Heart right ventricle (tissue), 16 donors: ENCODE measurements at regions not wholly inside any gene's neighbourhood (a gene's known extent, or its start where the extent isn't known, plus 50 kb on each side); places are given as distances from the start of the nearest gene placed in this dataset.

Experiments
- ATAC-seq, 8 donors: fragments of 200-7000 bp; cut with Tn5 transposase; one replicate each; pipeline ENCODE4 v1.9.1; 2020; ENCODE audit warnings: mild to moderate bottlenecking in 8 of 8, moderate library complexity in 8 of 8, moderate number of reproducible peaks in 1 of 8
- DNase-seq, 2 donors: peaks; one replicate each; pipeline ENCODE4 v3.0.0-alpha.2; 2020
- H3K27ac ChIP-seq, 10 donors: fragments of 200-600 bp; sonication (generic) in 2 of 10; one replicate each; pipeline versions ENCODE4 v1.5.0 to v1.8.0; 2020 to 2022; ENCODE audit warnings: mild to moderate bottlenecking in 3 of 10
- H3K27me3 ChIP-seq, 7 donors: fragments of 200-600 bp; one replicate each; pipeline ENCODE4 v1.8.0; 2021 to 2022; ENCODE audit warnings: mild to moderate bottlenecking in 2 of 7
- H3K36me3 ChIP-seq, 9 donors: fragments of 200-600 bp; sonication (generic) in 1 of 9; one replicate each; pipeline versions ENCODE4 v1.5.0 to v1.8.0; 2020 to 2022; ENCODE audit warnings: mild to moderate bottlenecking in 2 of 9
- H3K4me1 ChIP-seq, 9 donors: fragments of 200-600 bp; sonication (generic) in 1 of 9; one replicate each; pipeline versions ENCODE4 v1.5.0 to v1.8.0; 2020 to 2022; ENCODE audit warnings: mild to moderate bottlenecking in 4 of 9
- H3K4me3 ChIP-seq, 10 donors: fragments of 200-600 bp; sonication (generic) in 2 of 10; one replicate each; pipeline versions ENCODE4 v1.5.0 to v1.8.0; 2020 to 2022; ENCODE audit warnings: mild to moderate bottlenecking in 7 of 10, moderate library complexity in 2 of 10
- H3K9me3 ChIP-seq, 11 donors: fragments of 200-600 bp in 10 of 11; sonication (generic) in 2 of 11; one replicate each; pipeline versions ENCODE4 v1.5.0 to v1.8.0; 2013 to 2022; ENCODE audit warnings: mild to moderate bottlenecking in 2 of 11, control low read depth in 1 of 11, moderate library complexity in 1 of 11
- CTCF ChIP-seq, 9 donors: fragments of 200-600 bp; sonication (generic) in 2 of 9; IDR thresholded peaks; one replicate each; pipeline versions ENCODE4 v1.5.0 to v1.8.0; 2021 to 2022; ENCODE audit warnings: antibody characterized with exemption in 9 of 9, mild to moderate bottlenecking in 5 of 9, moderate library complexity in 1 of 9
- WGBS, 2 donors: extraction: QIAGEN DNeasy Blood & Tissue Kit; methylation state at CpG; one replicate each; pipeline ENCODE4 v1.1.7; 2013; ENCODE audit warnings: inconsistent platforms in 1 of 2; 5-methylcytosine and 5-hydroxymethylcytosine counted together
- intact Hi-C, 10 donors: fragments of 100-400 bp; cut with DNase I; formaldehyde crosslinking; loops; one replicate each; pipeline versions ENCODE4 v1.11.1 to v1.14.2; 2022
- donor health status: Arrhythmogenic right ventricular cardiomyopathy.
- donor health status: ischemic (EF 13 %, LVEDD 7.1; RV severe dilation, severe dysfunction).
- donor health status: healthy with polysubstance abuse.
- donor health status: DM: no; HTN: yes; CAD: no.
- donor health status: DM: no; HTN: no; CAD: no.
- donor health status: ischemic (EF 25% LVEDD 6.9; RV normal size, moderate dysfunction).
- donor health status: ischemic (EF 25% LVEDD 5.7; RV mildly dilated, moderate dysfunction).
- donor health status: healthy.
- donor health status: DM: yes; HTN: yes; CAD: no.
- donor health status: Ischemic cardiomyopathy.
- donor health status: ischemic (EF 35%, LVEDD 5.7; RV mildly dilated, moderate dysfunction).
- donor health status: nonischemic (EF 11% LVEDD 7.7; RV severe dilation, severe dysfunction).
- donor health status: DM: yes; HTN: yes; CAD: no.
- donor health status: PGD.
- donor health status: ischemic (EF 29% LVEDD 5.4; RV normal size, mild dysfunction).
- donor health status: nonischemic (EF 23%, LVEDD 6.1; RV moderate dilation, normal function).

- H3K9me3 ChIP-seq, result peaks cover 0 to 12% (median 0%) of the 10 kb centered on the region in 11 donors
- intact Hi-C loops, result no loop called here
- H3K27ac ChIP-seq, result no peak overlapping the region
- H3K4me1 ChIP-seq, result no peaks in the 10 kb centered on the region
- WGBS, 2 donors, result 86 to 95% methylated on average over 2 of the region's 2 CpGs
- H3K36me3 ChIP-seq, result no peaks in the 10 kb centered on the region
- no peaks in the 10 kb centered on the region for H3K27me3 ChIP-seq
- H3K4me3 ChIP-seq, result no peak overlapping the region
- no peak for TF ChIP-seq CTCF (IDR thresholded peaks at IDR 0.05)
- ATAC-seq, result no peak
- no peak for DNase-seq
These were observed 768.6 kb upstream of the SORCS1 start for GRCh38 chr10:107933076-107933475.

- H3K27ac ChIP-seq, result no peak overlapping the region
- 67 to 77% methylated on average over 1 of the region's 1 CpG for WGBS, 2 donors
- H3K4me3 ChIP-seq, result no peak overlapping the region
- no peak for DNase-seq
- no peaks in the 10 kb centered on the region for H3K4me1 ChIP-seq
- no peak for TF ChIP-seq CTCF (IDR thresholded peaks at IDR 0.05)
- H3K27me3 ChIP-seq, result no peaks in the 10 kb centered on the region
- ATAC-seq, result no peak
- no peaks in the 10 kb centered on the region for H3K36me3 ChIP-seq
- intact Hi-C loops, result no loop called here
- peaks cover 0 to 15% (median 0%) of the 10 kb centered on the region in 11 donors for H3K9me3 ChIP-seq
These were observed 767.3 kb upstream of the SORCS1 start for GRCh38 chr10:107931808-107932207.

GRCh38 chr10:107930037-107930436 lies 765.5 kb upstream of the SORCS1 start:
- Histone ChIP-seq H3K4me3 (no peak overlapping the region), H3K36me3 (no peaks in the 10 kb centered on the region), H3K27me3 (no peaks in the 10 kb centered on the region), H3K9me3 (peaks cover 0 to 15% (median 0%) of the 10 kb centered on the region in 11 donors), H3K4me1 (no peaks in the 10 kb centered on the region), H3K27ac (no peak overlapping the region)
- intact Hi-C loops, result no loop called here
- DNase-seq, result no peak
- no peak for TF ChIP-seq CTCF (IDR thresholded peaks at IDR 0.05)
- 54 to 55% methylated on average over 2 of the region's 2 CpGs for WGBS, 2 donors
- no peak for ATAC-seq

GRCh38 chr10:107924458-107924857 lies 760.0 kb upstream of the SORCS1 start:
- no peak for DNase-seq
- ATAC-seq, result no peak
- H3K27me3 ChIP-seq, result no peaks in the 10 kb centered on the region
- H3K4me1 ChIP-seq, result no peaks in the 10 kb centered on the region
- no peak overlapping the region for H3K4me3 ChIP-seq
- WGBS, 2 donors, result 83 to 87% methylated on average over 5 of the region's 5 CpGs
- H3K27ac ChIP-seq, result no peak overlapping the region
- intact Hi-C loops, result no loop called here
- TF ChIP-seq CTCF (IDR thresholded peaks at IDR 0.05), result no peak
- peaks cover 0 to 11% (median 0%) of the 10 kb centered on the region in 11 donors for H3K9me3 ChIP-seq
- no peaks in the 10 kb centered on the region for H3K36me3 ChIP-seq
